H1 (cell line): ENCODE measurements at regions not wholly inside any gene's neighbourhood (a gene's known extent, or its start where the extent isn't known, plus 50 kb on each side); places are given as distances from the start of the nearest gene placed in this dataset.

ENCODE experiments used
- CTCF ChIA-PET: fragments of 300-600 bp; sonication (Branson Sonifier 250); formaldehyde crosslinking; loops from one replicate; lab custom pipeline; 2021; ENCODE audit not compliant: partially characterized antibody; lab: Charles Lee
- POLR2A ChIA-PET: fragments of 300-600 bp; sonication (Branson Sonifier 250); formaldehyde crosslinking; loops from one replicate; lab custom pipeline; 2021; ENCODE audit warnings: inconsistent platforms; ENCODE audit not compliant: partially characterized antibody; lab: Charles Lee
- DNase-seq, 2 experiments: peaks; one replicate each; pipeline versions ENCODE4 v3.0.0 to v3.0.0-alpha.2; 2010 to 2022; ENCODE audit warnings: low spot score in 2 of 2, low read depth in 1 of 2, mixed read lengths in 1 of 2
- FAIRE-seq: peaks from 2 replicates; lab custom pipeline; 2011; peaks lifted over from hg19 to GRCh38; lab: Jason Lieb, UNC
- H2AFZ ChIP-seq: 2 replicates; pipeline ENCODE4 v1.8.1; 2012; ENCODE audit warnings: low read length, inconsistent platforms
- H2AK5ac ChIP-seq: 2 replicates; pipeline ENCODE4 v1.6.1; 2013; ENCODE audit warnings: low read depth, low read length
- H2BK120ac ChIP-seq: replicated peaks from 2 replicates; pipeline ENCODE3; 2013; ENCODE audit warnings: low read depth, low read length, inconsistent platforms
- H2BK12ac ChIP-seq: 2 replicates; pipeline ENCODE4 v1.6.1; 2013; ENCODE audit warnings: low read depth, low read length
- H2BK15ac ChIP-seq: 2 replicates; pipeline ENCODE4 v1.6.1; 2013; ENCODE audit warnings: low read length
- H2BK20ac ChIP-seq: 2 replicates; pipeline ENCODE4 v1.6.1; 2013; ENCODE audit warnings: low read length
- H2BK5ac ChIP-seq: 2 replicates; pipeline ENCODE4 v1.6.1; 2013; ENCODE audit warnings: low read depth, low read length
- H3K14ac ChIP-seq: 2 replicates; pipeline ENCODE4 v1.6.1; 2013; ENCODE audit warnings: inconsistent platforms; ENCODE audit not compliant: insufficient read length
- H3K18ac ChIP-seq: 2 replicates; pipeline ENCODE4 v1.6.1; 2013; ENCODE audit warnings: low read length; ENCODE audit errors: extremely low read depth
- H3K23ac ChIP-seq: 2 replicates; pipeline ENCODE4 v1.6.1; 2013; ENCODE audit warnings: inconsistent platforms; ENCODE audit not compliant: insufficient read length
- H3K23me2 ChIP-seq: 2 replicates; pipeline ENCODE4 v1.6.1; 2013; ENCODE audit warnings: low read depth, low read length
- H3K27ac ChIP-seq: 2 replicates; pipeline ENCODE4 v1.6.1; 2011; ENCODE audit warnings: low read depth, low read length, inconsistent platforms
- H3K27me3 ChIP-seq, 4 experiments: replicated peaks in 1 of 4; 1 replicate in 1 of 4; 2 replicates in 3 of 4; pipeline versions ENCODE4 v1.6.1 to v1.8.1; 2011 to 2013; ENCODE audit warnings: low read length in 3 of 4, mild to moderate bottlenecking in 3 of 4, inconsistent platforms in 2 of 4, mixed read lengths in 2 of 4, moderate library complexity in 1 of 4; ENCODE audit not compliant: control insufficient read depth in 3 of 4, insufficient read depth in 3 of 4; ENCODE audit errors: extremely low read depth in 1 of 4
- H3K36me3 ChIP-seq, 4 experiments: 2 replicates each; pipeline versions ENCODE4 v1.6.1 to v1.8.1; 2011 to 2013; ENCODE audit warnings: mild to moderate bottlenecking in 4 of 4, low read length in 3 of 4, moderate library complexity in 2 of 4, control low read depth in 1 of 4, inconsistent platforms in 1 of 4; ENCODE audit not compliant: insufficient read depth in 4 of 4, control insufficient read depth in 2 of 4
- H3K4ac ChIP-seq: replicated peaks from 2 replicates; pipeline ENCODE3; 2013; ENCODE audit warnings: low read length, low read depth, mixed read lengths, inconsistent platforms; ENCODE audit not compliant: insufficient read length
- H3K4me1 ChIP-seq, 4 experiments: replicated peaks in 1 of 4; 1 replicate in 1 of 4; 2 replicates in 3 of 4; pipeline versions ENCODE4 v1.6.1 to v1.8.1; 2011 to 2013; ENCODE audit warnings: low read length in 3 of 4, inconsistent platforms in 2 of 4, mixed read lengths in 1 of 4; ENCODE audit not compliant: insufficient read depth in 4 of 4, control insufficient read depth in 3 of 4
- H3K4me2 ChIP-seq, 2 experiments: 2 replicates each; pipeline versions ENCODE4 v1.6.1 to v1.8.1; 2011 to 2013; ENCODE audit warnings: low read depth in 2 of 2, low read length in 2 of 2, control low read depth in 1 of 2, inconsistent platforms in 1 of 2, mild to moderate bottlenecking in 1 of 2; ENCODE audit not compliant: insufficient read depth in 1 of 2
- H3K4me3 ChIP-seq, 4 experiments: fragments of 200-600, 300-600 bp in 1 of 4; sonication (generic), shearing (Covaris generic), sonication (Bioruptor Twin) in 1 of 4; 2 replicates each; pipeline versions ENCODE4 v1.5.1 to v1.8.1; 2011 to 2016; ENCODE audit warnings: low read length in 4 of 4, low read depth in 3 of 4, control low read depth in 2 of 4, inconsistent platforms in 2 of 4, mild to moderate bottlenecking in 2 of 4, mixed read lengths in 1 of 4, moderate library complexity in 1 of 4; ENCODE audit not compliant: insufficient read depth in 2 of 4; ENCODE audit errors: extremely low read depth in 1 of 4
- H3K56ac ChIP-seq: replicated peaks from 2 replicates; pipeline ENCODE3; 2013; ENCODE audit warnings: low read depth, mild to moderate bottlenecking, mixed read lengths, low read length, inconsistent platforms; ENCODE audit not compliant: insufficient read length
- H3K79me1 ChIP-seq: 2 replicates; pipeline ENCODE4 v1.6.1; 2013; ENCODE audit warnings: low read depth, low read length, control low read depth
- H3K79me2 ChIP-seq, 2 experiments: 2 replicates each; pipeline versions ENCODE4 v1.6.1 to v1.8.1; 2012 to 2013; ENCODE audit warnings: low read length in 2 of 2, mild to moderate bottlenecking in 2 of 2, inconsistent platforms in 1 of 2; ENCODE audit not compliant: insufficient read depth in 2 of 2, control insufficient read depth in 1 of 2
- H3K9ac ChIP-seq, 4 experiments: replicated peaks in 1 of 4; 1 replicate in 1 of 4; 2 replicates in 3 of 4; pipeline versions ENCODE4 v1.6.1 to v1.8.1; 2011 to 2013; ENCODE audit warnings: low read depth in 3 of 4, low read length in 3 of 4, control low read depth in 2 of 4, mild to moderate bottlenecking in 2 of 4, moderate library complexity in 2 of 4, inconsistent platforms in 1 of 4; ENCODE audit errors: extremely low read depth in 1 of 4
- H3K9me3 ChIP-seq, 2 experiments: 2 replicates each; pipeline versions ENCODE4 v1.6.1 to v1.8.1; 2012 to 2013; ENCODE audit warnings: mild to moderate bottlenecking in 2 of 2, moderate library complexity in 2 of 2, control low read depth in 1 of 2, inconsistent platforms in 1 of 2, low read depth in 1 of 2, low read length in 1 of 2, mixed read lengths in 1 of 2; ENCODE audit not compliant: insufficient read depth in 2 of 2
- H4K20me1 ChIP-seq, 2 experiments: replicated peaks in 1 of 2; 2 replicates each; pipeline versions ENCODE3 to v1.8.1; 2011 to 2013; ENCODE audit warnings: inconsistent platforms in 2 of 2, low read length in 2 of 2, mild to moderate bottlenecking in 1 of 2; ENCODE audit not compliant: insufficient read depth in 2 of 2, control insufficient read depth in 1 of 2
- H4K5ac ChIP-seq: 2 replicates; pipeline ENCODE4 v1.6.1; 2013; ENCODE audit warnings: low read length, low read depth, mixed read lengths, inconsistent platforms; ENCODE audit not compliant: insufficient read length
- H4K8ac ChIP-seq: 2 replicates; pipeline ENCODE4 v1.8.0; 2013; ENCODE audit warnings: mild to moderate bottlenecking, moderate library complexity, low read length, inconsistent platforms; ENCODE audit not compliant: insufficient read depth; ENCODE audit errors: extremely low read depth
- H4K91ac ChIP-seq: replicated peaks from 2 replicates; pipeline ENCODE3; 2013; ENCODE audit warnings: low read length, mixed read lengths, inconsistent platforms; ENCODE audit not compliant: insufficient read length
- CBX8 ChIP-seq: fragments of 300-800, 300-1000 bp; sonication (generic); IDR thresholded peaks from 2 replicates; pipeline ENCODE4 v1.7.1; 2016; ENCODE audit warnings: low read depth, low read length, borderline replicate concordance
- CHD1 ChIP-seq: IDR thresholded peaks from 2 replicates; pipeline ENCODE4 v1.6.1; 2012; ENCODE audit warnings: low read depth, low read length, improper control_type of control experiment
- EP300 ChIP-seq, 2 experiments: IDR thresholded peaks; 1 replicate in 1 of 2; 2 replicates in 1 of 2; pipeline ENCODE4 v1.6.1; 2011 to 2012; ENCODE audit warnings: low read depth in 2 of 2, low read length in 2 of 2, mild to moderate bottlenecking in 2 of 2, borderline replicate concordance in 1 of 2, inconsistent platforms in 1 of 2, moderate library complexity in 1 of 2
- EZH2 ChIP-seq: fragments of 200-600 bp; sonication (generic); IDR thresholded peaks from 2 replicates; pipeline ENCODE4 v1.7.1; 2012; ENCODE audit warnings: low read depth, mild to moderate bottlenecking, moderate library complexity, low read length, inconsistent platforms; ENCODE audit not compliant: severe bottlenecking
- JUN ChIP-seq: IDR thresholded peaks from 2 replicates; pipeline ENCODE4 v1.6.1; 2011; ENCODE audit warnings: low read depth, mild to moderate bottlenecking, improper control_type of control experiment, low read length
- KDM1A ChIP-seq: fragments of 200-600, 300-600 bp; sonication (generic); IDR thresholded peaks from 2 replicates; pipeline ENCODE4 v1.7.1; 2016; ENCODE audit warnings: mild to moderate bottlenecking, low read length, borderline replicate concordance
- KDM4A ChIP-seq: IDR thresholded peaks from one replicate; pipeline ENCODE4 v1.7.1; 2012; ENCODE audit warnings: low read depth, mild to moderate bottlenecking, moderate library complexity, low read length, inconsistent platforms; ENCODE audit not compliant: severe bottlenecking
- MAFK ChIP-seq: IDR thresholded peaks from 2 replicates; pipeline ENCODE4 v1.6.1; 2012; ENCODE audit warnings: low read depth, mild to moderate bottlenecking, improper control_type of control experiment, low read length
- NANOG ChIP-seq: IDR thresholded peaks from 2 replicates; pipeline ENCODE4 v1.6.1; 2011; ENCODE audit warnings: low read length, low read depth, mild to moderate bottlenecking, inconsistent platforms; ENCODE audit not compliant: insufficient read depth, poor library complexity, severe bottlenecking
- RXRA ChIP-seq: IDR thresholded peaks from 2 replicates; pipeline ENCODE4 v1.6.1; 2011; ENCODE audit warnings: low read depth, mild to moderate bottlenecking, low read length, moderate library complexity; ENCODE audit not compliant: insufficient read depth
- SP4 ChIP-seq: IDR thresholded peaks from 2 replicates; pipeline ENCODE4 v1.6.1; 2012; ENCODE audit warnings: low read length, inconsistent platforms
- TAF1 ChIP-seq: IDR thresholded peaks from 2 replicates; pipeline ENCODE4 v1.6.1; 2011; ENCODE audit warnings: mild to moderate bottlenecking, low read depth, low read length
- TBP ChIP-seq: IDR thresholded peaks from 2 replicates; pipeline ENCODE4 v1.6.1; 2011; ENCODE audit warnings: low read depth, low read length, improper control_type of control experiment
- ZNF274 ChIP-seq: IDR thresholded peaks from 2 replicates; pipeline ENCODE4 v1.7.0; 2012; ENCODE audit warnings: low read length, borderline replicate concordance; ENCODE audit errors: extremely low read depth
- WGBS, 2 experiments: shearing (Covaris generic) in 1 of 2; methylation state at CpG; one replicate each; pipeline versions ENCODE4 v1.1.6 to v1.1.7; 2013 to 2015; ENCODE audit warnings: low lambda C conversion rate in 2 of 2, mixed read lengths in 2 of 2, inconsistent platforms in 1 of 2, low coverage in 1 of 2, missing lambda C conversion rate in 1 of 2; ENCODE audit not compliant: insufficient replicate concordance in 2 of 2, insufficient coverage in 1 of 2, insufficient read length in 1 of 2; ENCODE audit errors: extremely low coverage in 1 of 2, missing lambda C conversion rate in 1 of 2; 5-methylcytosine and 5-hydroxymethylcytosine counted together

- H4K5ac ChIP-seq = no peak overlapping the region
- H3K79me1 ChIP-seq = no peaks in the 10 kb centered on the region
- H3K18ac ChIP-seq = no peak overlapping the region
- H3K23me2 ChIP-seq = no peaks in the 10 kb centered on the region
- no peak overlapping the region for H3K4ac ChIP-seq
- FAIRE-seq (no peak), DNase-seq (no peak)
- H3K4me2 ChIP-seq = no peak overlapping the region
- no peaks in the 10 kb centered on the region for H4K20me1 ChIP-seq
- no peak overlapping the region for H2BK5ac ChIP-seq
- no peak overlapping the region for H4K91ac ChIP-seq
- ChIA-PET POLR2A (interaction anchor here (0.7 kb wide), 1 partner anchor 308 kb away, joined by 5 read pairs; no protein-coding TSS in a partner anchor), CTCF (interaction anchor here (0.6 to 1.9 kb wide), 14 partner anchors 9 to 1412 kb away, joined by 3 to 5 read pairs (median 3); no protein-coding TSS in a partner anchor)
- H3K4me1 ChIP-seq = peaks cover 0 to 1% (median 0%) of the 10 kb centered on the region in 4 experiments; a peak in 2 of 7 replicates
- no peak overlapping the region for H2BK120ac ChIP-seq
- TF ChIP-seq CBX8 = no peak
- TF ChIP-seq KDM1A = no peak
- TF ChIP-seq JUN = no peak
- no peak for TF ChIP-seq TBP
- no peak for TF ChIP-seq MAFK
- TF ChIP-seq SP4 = no peak
- no peak for TF ChIP-seq EZH2
- TF ChIP-seq KDM4A = no peak
- TF ChIP-seq ZNF274 = no peak
- no peak for TF ChIP-seq EP300 (IDR thresholded peaks at IDR 0.05; ENCODE audit: borderline replicate concordance in 1 of 2, low read depth in 2 of 2, low read length in 2 of 2)
- TF ChIP-seq CHD1 = no peak
- TF ChIP-seq TAF1 = no peak
- TF ChIP-seq NANOG = no peak
- TF ChIP-seq RXRA = no peak
- no peak overlapping the region for H2AFZ ChIP-seq
- no peak overlapping the region for H3K23ac ChIP-seq
- H3K9me3 ChIP-seq = no peaks in the 10 kb centered on the region
- H3K4me3 ChIP-seq = no peak overlapping the region
- no peak overlapping the region for H3K9ac ChIP-seq
- H2AK5ac ChIP-seq = no peak overlapping the region
- H4K8ac ChIP-seq = no peak overlapping the region
- no peak overlapping the region for H2BK20ac ChIP-seq
- no peaks in the 10 kb centered on the region for H3K27me3 ChIP-seq
- H3K56ac ChIP-seq = no peak overlapping the region
- no peak overlapping the region for H2BK12ac ChIP-seq
- WGBS, 2 experiments = 85% methylated on average over 3 of the region's 3 CpGs; no CpG with 5 or more reads in 1 of the 2 experiments
- no peaks in the 10 kb centered on the region for H3K36me3 ChIP-seq
- H2BK15ac ChIP-seq = no peak overlapping the region
- no peak overlapping the region for H3K27ac ChIP-seq
- no peaks in the 10 kb centered on the region for H3K79me2 ChIP-seq
- no peak overlapping the region for H3K14ac ChIP-seq
These were observed 351.6 kb upstream of the NR5A2 start for GRCh38 chr1:199675937-199676336.
